ENCODE measurements at regions not wholly inside any gene's neighbourhood (a gene's known extent, or its start where the extent isn't known, plus 50 kb on each side); places are given as distances from the start of the nearest gene placed in this dataset.

- Histone ChIP-seq H3K4me1 (ENCODE audit: insufficient read depth, low read length) (no peaks in the 10 kb centered on the region), H2BK120ac (ENCODE audit: low read depth, low read length, poor library complexity, severe bottlenecking) (no peak overlapping the region), H3K14ac (ENCODE audit: insufficient read depth, low read length) (no peak overlapping the region), H3K79me2 (ENCODE audit: insufficient read depth, low read length) (no peaks in the 10 kb centered on the region), H4K5ac (ENCODE audit: insufficient read length, low read depth, low read length) (no peak overlapping the region), H2AK5ac (ENCODE audit: insufficient read length, low read length) (no peak overlapping the region), H3K27me3 (ENCODE audit: insufficient read depth, low read length) (no peaks in the 10 kb centered on the region), H3K9me3 (ENCODE audit: control insufficient read depth, low read depth, low read length) (no peaks in the 10 kb centered on the region), H4K8ac (replicated peaks; ENCODE audit: insufficient read length, low read depth, low read length) (no peak overlapping the region), H2AFZ (ENCODE audit: low read length) (no peak overlapping the region), H3K27ac (ENCODE audit: insufficient read length, low read depth, low read length) (no peak overlapping the region), H4K91ac (ENCODE audit: insufficient read length, low read depth, low read length) (no peak overlapping the region), H3T11ph (ENCODE audit: low read length) (no peak overlapping the region), H2BK5ac (ENCODE audit: insufficient read length, low read length) (no peak overlapping the region), H3K23ac (ENCODE audit: insufficient read length, low read depth, low read length) (no peak overlapping the region), H2BK15ac (ENCODE audit: low read depth, low read length) (no peak overlapping the region), H3K4ac (ENCODE audit: low read depth, low read length) (no peak overlapping the region), H2BK12ac (ENCODE audit: insufficient read length, low read depth, low read length) (no peak overlapping the region), H3K56ac (ENCODE audit: insufficient read length, low read depth, low read length) (no peak overlapping the region), H3K79me1 (ENCODE audit: insufficient read depth, low read depth, low read length, poor library complexity, severe bottlenecking) (no peaks in the 10 kb centered on the region), H4K20me1 (ENCODE audit: control insufficient read depth, insufficient read depth, insufficient read length) (no peaks in the 10 kb centered on the region), H2BK20ac (ENCODE audit: low read depth, low read length, poor library complexity, severe bottlenecking) (no peak overlapping the region), H3K4me2 (ENCODE audit: insufficient read depth, insufficient read length, low read length) (no peak overlapping the region), H3K9ac (ENCODE audit: extremely low read depth, insufficient read length, low read length) (no peak overlapping the region), H3K18ac (ENCODE audit: insufficient read length, low read depth, low read length) (no peak overlapping the region), H3K23me2 (ENCODE audit: insufficient read length, low read depth, low read length, poor library complexity, severe bottlenecking) (no peaks in the 10 kb centered on the region)
- Mint-ChIP-seq H3K27me3 (ENCODE audit: low read depth) (no peaks in the 10 kb centered on the region; the same call in 1 of the 2 replicates), H3K4me1 (no peaks in the 10 kb centered on the region), H3K9me3 (no peaks in the 10 kb centered on the region), H3K4me3 (no peak overlapping the region), H3K36me3 (ENCODE audit: insufficient read depth in 1 of 3, low read depth in 3 of 3) (no peaks in the 10 kb centered on the region), H3K27ac (no peak overlapping the region)
- DNase-seq = no peak
- no CpG with 5 or more reads among the region's 4 CpGs for WGBS (ENCODE audit: extremely low coverage, insufficient read length, low lambda C conversion rate)
- TF ChIP-seq CTCF (conservative IDR thresholded peaks at IDR 0.05) = no peak
Observed at GRCh38 chr13:107332188-107332587, 764.3 kb upstream of the ARGLU1 start.

All from H9 (cell line).